Spleen (tissue), 7 donors: ENCODE measurements at regions not wholly inside any gene's neighbourhood (a gene's known extent, or its start where the extent isn't known, plus 50 kb on each side); places are given as distances from the start of the nearest gene placed in this dataset.

ENCODE experiments used
- POLR2AphosphoS5 ChIP-seq, 3 donors: sonication (generic); formaldehyde crosslinking; IDR thresholded peaks; one replicate each; pipeline ENCODE4 v1.5.1; 2017; ENCODE audit warnings: antibody characterized with exemption in 3 of 3
- TF ChIP-seq, protein P1 (sequence below), 11 experiments: fragments of 200-600 bp in 7 of 11; fragments of 450-650 bp in 4 of 11; sonication (generic) in 4 of 11; IDR thresholded peaks in 8 of 11; conservative IDR thresholded peaks in 3 of 11; 1 replicate in 7 of 11; 2 replicates in 4 of 11; pipeline versions ENCODE4 v1.4.0 to v1.8.0; 2016 to 2021; ENCODE audit warnings: antibody characterized with exemption in 11 of 11, inconsistent platforms in 4 of 11, mild to moderate bottlenecking in 1 of 11
- donor health status: DM: no; HTN: no; CAD: no; lungs with moderate emphysema.
- donor health status: DM: no; HTN: no; CAD: no.
- donor health status: DM: no; HTN: no; CAD: no.

GRCh38 chr18:33837191-33837590 is 259.2 kb downstream of the ASXL3 start:
- no peak for TF ChIP-seq POLR2AphosphoS5 (IDR thresholded peaks at IDR 0.05)
- TF ChIP-seq, protein P1, sequence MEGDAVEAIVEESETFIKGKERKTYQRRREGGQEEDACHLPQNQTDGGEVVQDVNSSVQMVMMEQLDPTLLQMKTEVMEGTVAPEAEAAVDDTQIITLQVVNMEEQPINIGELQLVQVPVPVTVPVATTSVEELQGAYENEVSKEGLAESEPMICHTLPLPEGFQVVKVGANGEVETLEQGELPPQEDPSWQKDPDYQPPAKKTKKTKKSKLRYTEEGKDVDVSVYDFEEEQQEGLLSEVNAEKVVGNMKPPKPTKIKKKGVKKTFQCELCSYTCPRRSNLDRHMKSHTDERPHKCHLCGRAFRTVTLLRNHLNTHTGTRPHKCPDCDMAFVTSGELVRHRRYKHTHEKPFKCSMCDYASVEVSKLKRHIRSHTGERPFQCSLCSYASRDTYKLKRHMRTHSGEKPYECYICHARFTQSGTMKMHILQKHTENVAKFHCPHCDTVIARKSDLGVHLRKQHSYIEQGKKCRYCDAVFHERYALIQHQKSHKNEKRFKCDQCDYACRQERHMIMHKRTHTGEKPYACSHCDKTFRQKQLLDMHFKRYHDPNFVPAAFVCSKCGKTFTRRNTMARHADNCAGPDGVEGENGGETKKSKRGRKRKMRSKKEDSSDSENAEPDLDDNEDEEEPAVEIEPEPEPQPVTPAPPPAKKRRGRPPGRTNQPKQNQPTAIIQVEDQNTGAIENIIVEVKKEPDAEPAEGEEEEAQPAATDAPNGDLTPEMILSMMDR (IDR thresholded peaks at IDR 0.05 in 8 of 11, conservative IDR thresholded peaks at IDR 0.05 in 3 of 11), result no peak
